Liver (tissue), 8 donors: ENCODE measurements at regions not wholly inside any gene's neighbourhood (a gene's known extent, or its start where the extent isn't known, plus 50 kb on each side); places are given as distances from the start of the nearest gene placed in this dataset.

ENCODE experiments used
- DNase-seq: peaks from one replicate; pipeline ENCODE4 v3.0.0-alpha.2; 2017; ENCODE audit warnings: low spot score
- H3K27ac ChIP-seq, 2 donors: one replicate each; pipeline ENCODE4 v1.7.0; 2013; ENCODE audit warnings: inconsistent platforms in 2 of 2, low read length in 2 of 2, control low read depth in 1 of 2, low read depth in 1 of 2, mild to moderate bottlenecking in 1 of 2
- H3K27me3 ChIP-seq, 4 donors: one replicate each; pipeline versions ENCODE4 v1.6.1 to v1.7.0; 2013; ENCODE audit warnings: low read length in 3 of 4, inconsistent platforms in 1 of 4, mild to moderate bottlenecking in 1 of 4, moderate library complexity in 1 of 4; ENCODE audit not compliant: control insufficient read depth in 4 of 4, insufficient read depth in 4 of 4
- H3K36me3 ChIP-seq, 4 donors: one replicate each; pipeline versions ENCODE4 v1.6.1 to v1.7.0; 2013; ENCODE audit warnings: low read length in 3 of 4, mild to moderate bottlenecking in 3 of 4, low read depth in 1 of 4, moderate library complexity in 1 of 4; ENCODE audit not compliant: control insufficient read depth in 4 of 4, insufficient read depth in 3 of 4
- H3K4me1 ChIP-seq, 4 donors: one replicate each; pipeline versions ENCODE4 v1.6.1 to v1.7.0; 2013; ENCODE audit warnings: low read length in 3 of 4, mild to moderate bottlenecking in 3 of 4, moderate library complexity in 1 of 4; ENCODE audit not compliant: control insufficient read depth in 4 of 4, insufficient read depth in 4 of 4
- H3K4me3 ChIP-seq, 3 donors: one replicate each; pipeline versions ENCODE4 v1.6.1 to v1.7.0; 2013; ENCODE audit warnings: low read length in 3 of 3, control low read depth in 1 of 3, low read depth in 1 of 3, mild to moderate bottlenecking in 1 of 3
- H3K9ac ChIP-seq, 2 donors: one replicate each; pipeline ENCODE4 v1.7.0; 2013; ENCODE audit warnings: low read length in 2 of 2, mild to moderate bottlenecking in 2 of 2, moderate library complexity in 2 of 2, control low read depth in 1 of 2, low read depth in 1 of 2
- H3K9me3 ChIP-seq, 4 donors: one replicate each; pipeline versions ENCODE4 v1.6.1 to v1.7.0; 2013; ENCODE audit warnings: low read length in 3 of 4; ENCODE audit not compliant: control insufficient read depth in 4 of 4
- ATF3 ChIP-seq: IDR thresholded peaks from 2 replicates; pipeline ENCODE4 v1.6.1; 2016; ENCODE audit warnings: antibody characterized with exemption
- EGR1 ChIP-seq, 2 donors: IDR thresholded peaks; 2 replicates each; pipeline ENCODE4 v1.6.1; 2016 to 2018; ENCODE audit warnings: antibody characterized with exemption in 2 of 2, low read depth in 2 of 2
- FOXA1 ChIP-seq: IDR thresholded peaks from 2 replicates; pipeline ENCODE4 v1.6.1; 2016; ENCODE audit warnings: antibody characterized with exemption
- FOXA2 ChIP-seq: IDR thresholded peaks from 2 replicates; pipeline ENCODE4 v1.6.1; 2016; ENCODE audit warnings: antibody characterized with exemption
- GABPA ChIP-seq, 2 donors: IDR thresholded peaks in 1 of 2; conservative IDR thresholded peaks in 1 of 2; 2 replicates each; pipeline ENCODE4 v1.6.1; 2016; ENCODE audit warnings: antibody characterized with exemption in 2 of 2, mild to moderate bottlenecking in 1 of 2, moderate library complexity in 1 of 2
- HNF4A ChIP-seq, 2 donors: conservative IDR thresholded peaks; 2 replicates each; pipeline ENCODE4 v1.6.1; 2016; ENCODE audit warnings: antibody characterized with exemption in 2 of 2, mild to moderate bottlenecking in 2 of 2
- HNF4G ChIP-seq: IDR thresholded peaks from 2 replicates; pipeline ENCODE4 v1.6.1; 2016; ENCODE audit warnings: antibody characterized with exemption
- JUND ChIP-seq, 2 donors: IDR thresholded peaks; 2 replicates each; pipeline ENCODE4 v1.6.1; 2016; ENCODE audit warnings: antibody characterized with exemption in 2 of 2
- NR2F2 ChIP-seq: IDR thresholded peaks from 2 replicates; pipeline ENCODE4 v1.6.1; 2016; ENCODE audit warnings: antibody characterized with exemption
- RAD21 ChIP-seq, 2 donors: IDR thresholded peaks; 2 replicates each; pipeline ENCODE4 v1.6.1; 2016; ENCODE audit warnings: antibody characterized with exemption in 2 of 2, mild to moderate bottlenecking in 2 of 2
- REST ChIP-seq: IDR thresholded peaks from 2 replicates; pipeline ENCODE4 v1.6.1; 2016; ENCODE audit warnings: antibody characterized with exemption, mild to moderate bottlenecking
- RXRA ChIP-seq, 2 donors: IDR thresholded peaks; 2 replicates each; pipeline ENCODE4 v1.6.1; 2017 to 2018; ENCODE audit warnings: antibody characterized with exemption in 2 of 2, mild to moderate bottlenecking in 1 of 2
- SP1 ChIP-seq: IDR thresholded peaks from 2 replicates; pipeline ENCODE4 v1.6.1; 2018; ENCODE audit warnings: antibody characterized with exemption, mild to moderate bottlenecking
- TAF1 ChIP-seq: conservative IDR thresholded peaks from 2 replicates; pipeline ENCODE4 v1.6.1; 2016; ENCODE audit warnings: antibody characterized with exemption, mild to moderate bottlenecking
- YY1 ChIP-seq: IDR thresholded peaks from 2 replicates; pipeline ENCODE4 v1.6.1; 2016; ENCODE audit warnings: antibody characterized with exemption, mild to moderate bottlenecking
- ZBTB33 ChIP-seq: IDR thresholded peaks from 2 replicates; pipeline ENCODE4 v1.6.1; 2016; ENCODE audit warnings: antibody characterized with exemption
- WGBS: extraction: QIAGEN DNeasy Blood & Tissue Kit; methylation state at CpG from one replicate; pipeline ENCODE4 v1.1.7; 2013; 5-methylcytosine and 5-hydroxymethylcytosine counted together
- TF ChIP-seq, protein P1 (sequence below): fragments of 150-350 bp; IDR thresholded peaks from 2 replicates; pipeline ENCODE4 v1.5.1; 2017; ENCODE audit warnings: improper control_type of control experiment, low read depth, low read length; ENCODE audit not compliant: missing input control
- TF ChIP-seq, protein P2 (sequence below): IDR thresholded peaks from 2 replicates; pipeline ENCODE4 v1.6.1; 2016; ENCODE audit warnings: antibody characterized with exemption
- donor health status: healthy.
- donor health status: healthy.
- donor health status: healthy.
- donor health status: healthy.
- donor health status: healthy.

- H3K27ac ChIP-seq: no peak overlapping the region
- no peaks in the 10 kb centered on the region for H3K4me1 ChIP-seq
- WGBS: 92% methylated on average over 9 of the region's 9 CpGs
- H3K36me3 ChIP-seq: no peaks in the 10 kb centered on the region
- no peak overlapping the region for H3K4me3 ChIP-seq
- no peak for DNase-seq
- H3K9ac ChIP-seq: no peak overlapping the region
- TF ChIP-seq RXRA (IDR thresholded peaks at IDR 0.05): no peak
- no peak for TF ChIP-seq FOXA2
- TF ChIP-seq RAD21 (IDR thresholded peaks at IDR 0.05): no peak
- H3K27me3 ChIP-seq: no peaks in the 10 kb centered on the region
- no peaks in the 10 kb centered on the region for H3K9me3 ChIP-seq
Observed at GRCh38 chr3:194837457-194838127, 151.9 kb downstream of the FAM43A start.

- no peak overlapping the region for H3K9ac ChIP-seq
- no peak overlapping the region for H3K4me3 ChIP-seq
- DNase-seq: no peak
- H3K27ac ChIP-seq: no peak overlapping the region
- no peaks in the 10 kb centered on the region for H3K36me3 ChIP-seq
- no peaks in the 10 kb centered on the region for H3K9me3 ChIP-seq
- no peaks in the 10 kb centered on the region for H3K4me1 ChIP-seq
- TF ChIP-seq YY1 (no peak), ZBTB33 (no peak), NR2F2 (no peak), HNF4G (no peak), TAF1 (no peak), EGR1 (IDR thresholded peaks at IDR 0.05; ENCODE audit: low read depth in 2 of 2) (no peak), HNF4A (conservative IDR thresholded peaks at IDR 0.05) (no peak), JUND (IDR thresholded peaks at IDR 0.05) (no peak), FOXA1 (no peak), ATF3 (no peak), RAD21 (IDR thresholded peaks at IDR 0.05) (no peak), SP1 (no peak), GABPA (IDR thresholded peaks at IDR 0.05 in 1 of 2, conservative IDR thresholded peaks at IDR 0.05 in 1 of 2) (no peak), FOXA2 (no peak), REST (no peak)
- TF ChIP-seq, protein P1, sequence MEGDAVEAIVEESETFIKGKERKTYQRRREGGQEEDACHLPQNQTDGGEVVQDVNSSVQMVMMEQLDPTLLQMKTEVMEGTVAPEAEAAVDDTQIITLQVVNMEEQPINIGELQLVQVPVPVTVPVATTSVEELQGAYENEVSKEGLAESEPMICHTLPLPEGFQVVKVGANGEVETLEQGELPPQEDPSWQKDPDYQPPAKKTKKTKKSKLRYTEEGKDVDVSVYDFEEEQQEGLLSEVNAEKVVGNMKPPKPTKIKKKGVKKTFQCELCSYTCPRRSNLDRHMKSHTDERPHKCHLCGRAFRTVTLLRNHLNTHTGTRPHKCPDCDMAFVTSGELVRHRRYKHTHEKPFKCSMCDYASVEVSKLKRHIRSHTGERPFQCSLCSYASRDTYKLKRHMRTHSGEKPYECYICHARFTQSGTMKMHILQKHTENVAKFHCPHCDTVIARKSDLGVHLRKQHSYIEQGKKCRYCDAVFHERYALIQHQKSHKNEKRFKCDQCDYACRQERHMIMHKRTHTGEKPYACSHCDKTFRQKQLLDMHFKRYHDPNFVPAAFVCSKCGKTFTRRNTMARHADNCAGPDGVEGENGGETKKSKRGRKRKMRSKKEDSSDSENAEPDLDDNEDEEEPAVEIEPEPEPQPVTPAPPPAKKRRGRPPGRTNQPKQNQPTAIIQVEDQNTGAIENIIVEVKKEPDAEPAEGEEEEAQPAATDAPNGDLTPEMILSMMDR: no peak
- TF ChIP-seq, protein P2, sequence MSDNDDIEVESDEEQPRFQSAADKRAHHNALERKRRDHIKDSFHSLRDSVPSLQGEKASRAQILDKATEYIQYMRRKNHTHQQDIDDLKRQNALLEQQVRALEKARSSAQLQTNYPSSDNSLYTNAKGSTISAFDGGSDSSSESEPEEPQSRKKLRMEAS: no peak
- 93% methylated on average over 9 of the region's 9 CpGs for WGBS
- H3K27me3 ChIP-seq: no peaks in the 10 kb centered on the region
Observed at GRCh38 chr3:194838236-194838635, 152.6 kb downstream of the FAM43A start.
